MM.1S (cell line): ENCODE measurements at regions not wholly inside any gene's neighbourhood (a gene's known extent, or its start where the extent isn't known, plus 50 kb on each side); places are given as distances from the start of the nearest gene placed in this dataset.

ENCODE experiments used
- DNase-seq: peaks from one replicate; pipeline ENCODE4 v3.0.0-alpha.2; 2015
- H2AFZ ChIP-seq: fragments of 300-600 bp; sonication (generic); 2 replicates; pipeline ENCODE4 v1.6.0; 2016; ENCODE audit warnings: antibody characterized with exemption, low read length
- H3F3A ChIP-seq: fragments of 300-600 bp; sonication (generic); 2 replicates; pipeline ENCODE4 v1.6.1; 2016; ENCODE audit warnings: mild to moderate bottlenecking, antibody characterized with exemption, low read length, moderate library complexity, mixed read lengths; ENCODE audit not compliant: insufficient read depth
- H3K27ac ChIP-seq: fragments of 300-600 bp; sonication (generic); 2 replicates; pipeline ENCODE4 v1.5.1; 2016; ENCODE audit warnings: mild to moderate bottlenecking, low read length
- H3K27me3 ChIP-seq: fragments of 300-600 bp; sonication (generic); replicated peaks from 2 replicates; pipeline ENCODE4 v1.6.0; 2016; ENCODE audit warnings: low read length; ENCODE audit not compliant: insufficient read depth
- H3K36me3 ChIP-seq: fragments of 300-600 bp; sonication (generic); replicated peaks from 2 replicates; pipeline ENCODE4 v1.6.1; 2016; ENCODE audit warnings: mild to moderate bottlenecking, low read length, mixed read lengths; ENCODE audit not compliant: insufficient read depth
- H3K4me1 ChIP-seq: fragments of 300-600 bp; sonication (generic); 2 replicates; pipeline ENCODE4 v1.6.1; 2016; ENCODE audit warnings: low read length, mixed read lengths
- H3K4me2 ChIP-seq: fragments of 300-600 bp; sonication (generic); 2 replicates; pipeline ENCODE4 v1.6.0; 2016; ENCODE audit warnings: low read depth, low read length
- H3K4me3 ChIP-seq: fragments of 300-600 bp; sonication (generic); 2 replicates; pipeline ENCODE4 v1.5.1; 2016; ENCODE audit warnings: low read length, mixed read lengths
- H3K79me2 ChIP-seq: fragments of 300-600 bp; sonication (generic); 2 replicates; pipeline ENCODE4 v1.6.1; 2016; ENCODE audit warnings: mixed run types, low read length, mixed read lengths
- H3K9ac ChIP-seq: fragments of 300-600 bp; sonication (generic); 2 replicates; pipeline ENCODE4 v1.6.1; 2016; ENCODE audit warnings: low read length, mixed read lengths
- H3K9me2 ChIP-seq: fragments of 300-600 bp; sonication (generic); replicated peaks from 2 replicates; pipeline ENCODE4 v1.6.1; 2016; ENCODE audit warnings: mild to moderate bottlenecking, low read length, mixed read lengths; ENCODE audit not compliant: insufficient read depth
- H3K9me3 ChIP-seq: fragments of 300-600 bp; sonication (generic); replicated peaks from 2 replicates; pipeline ENCODE4 v1.6.1; 2016; ENCODE audit warnings: mild to moderate bottlenecking, low read length, mixed read lengths; ENCODE audit not compliant: insufficient read depth
- H4K20me1 ChIP-seq: fragments of 300-600 bp; sonication (generic); 2 replicates; pipeline ENCODE4 v1.6.1; 2016; ENCODE audit warnings: mild to moderate bottlenecking, low read length, moderate library complexity, mixed read lengths; ENCODE audit not compliant: insufficient read depth
- CTCF ChIP-seq: fragments of 300-600 bp; sonication (generic); IDR thresholded peaks from 2 replicates; pipeline ENCODE4 v1.5.1; 2016; ENCODE audit warnings: antibody characterized with exemption, low read length, mixed read lengths
- EZH2 ChIP-seq: fragments of 300-600 bp; sonication (generic); optimal IDR thresholded peaks from 2 replicates; pipeline ENCODE3; 2017; ENCODE audit warnings: low read depth, mild to moderate bottlenecking, antibody characterized with exemption, low read length, mixed read lengths
- EZH2phosphoT487 ChIP-seq: fragments of 300-600 bp; sonication (generic); IDR thresholded peaks from 2 replicates; pipeline ENCODE4 v1.6.1; 2018; ENCODE audit warnings: antibody characterized with exemption, low read length

GRCh38 chr4:176885224-176885623, 92.5 kb upstream of the VEGFC start:
- Histone ChIP-seq H3K27me3 (no peaks in the 10 kb centered on the region), H3K4me3 (no peak overlapping the region), H3K27ac (no peak overlapping the region), H2AFZ (no peak overlapping the region), H3K79me2 (no peaks in the 10 kb centered on the region), H3K9ac (no peak overlapping the region), H4K20me1 (no peaks in the 10 kb centered on the region), H3K4me1 (no peaks in the 10 kb centered on the region), H3F3A (no peaks in the 10 kb centered on the region), H3K9me3 (no peaks in the 10 kb centered on the region), H3K4me2 (no peak overlapping the region), H3K9me2 (no peaks in the 10 kb centered on the region), H3K36me3 (no peaks in the 10 kb centered on the region)
- TF ChIP-seq EZH2phosphoT487 = no peak
- TF ChIP-seq CTCF = no peak
- no peak for TF ChIP-seq EZH2
- no peak for DNase-seq

- H3F3A ChIP-seq = no peaks in the 10 kb centered on the region
- no peak overlapping the region for H3K27ac ChIP-seq
- no peaks in the 10 kb centered on the region for H3K36me3 ChIP-seq
- no peaks in the 10 kb centered on the region for H3K4me1 ChIP-seq
- no peak for TF ChIP-seq CTCF
- no peak for TF ChIP-seq EZH2
- TF ChIP-seq EZH2phosphoT487 = no peak
- no peak overlapping the region for H2AFZ ChIP-seq
- no peaks in the 10 kb centered on the region for H3K79me2 ChIP-seq
- H3K4me3 ChIP-seq = no peak overlapping the region
- H3K4me2 ChIP-seq = no peak overlapping the region
- no peaks in the 10 kb centered on the region for H3K9me2 ChIP-seq
- DNase-seq = no peak
- no peaks in the 10 kb centered on the region for H3K9me3 ChIP-seq
- no peak overlapping the region for H3K9ac ChIP-seq
- H3K27me3 ChIP-seq = no peaks in the 10 kb centered on the region
- H4K20me1 ChIP-seq = no peaks in the 10 kb centered on the region
These were observed 93.4 kb upstream of the VEGFC start for GRCh38 chr4:176886135-176886534.

- H3K9ac ChIP-seq = no peak overlapping the region
- no peak overlapping the region for H3K4me3 ChIP-seq
- TF ChIP-seq EZH2phosphoT487 (no peak), CTCF (no peak), EZH2 (no peak)
- no peak overlapping the region for H2AFZ ChIP-seq
- H3K27ac ChIP-seq = no peak overlapping the region
- no peaks in the 10 kb centered on the region for H3K9me2 ChIP-seq
- H3K36me3 ChIP-seq = no peaks in the 10 kb centered on the region
- H3K9me3 ChIP-seq = no peaks in the 10 kb centered on the region
- H3K4me2 ChIP-seq = no peak overlapping the region
- H3K79me2 ChIP-seq = no peaks in the 10 kb centered on the region
- DNase-seq = no peak
- no peaks in the 10 kb centered on the region for H3K4me1 ChIP-seq
- H4K20me1 ChIP-seq = no peaks in the 10 kb centered on the region
- no peaks in the 10 kb centered on the region for H3K27me3 ChIP-seq
- H3F3A ChIP-seq = no peaks in the 10 kb centered on the region
These were observed 97.1 kb upstream of the VEGFC start for GRCh38 chr4:176889776-176890175.

- Histone ChIP-seq H3K27ac (no peak overlapping the region), H3K4me2 (no peak overlapping the region), H2AFZ (no peak overlapping the region), H3K9me3 (0 out of 2 replicates have a peak, but pooled peaks cover 3% of the 10 kb centered on the region), H3K36me3 (no peaks in the 10 kb centered on the region), H3K4me1 (no peaks in the 10 kb centered on the region), H3K27me3 (no peaks in the 10 kb centered on the region), H3K4me3 (no peak overlapping the region), H3F3A (no peaks in the 10 kb centered on the region), H4K20me1 (no peaks in the 10 kb centered on the region), H3K9ac (no peak overlapping the region), H3K9me2 (no peaks in the 10 kb centered on the region), H3K79me2 (no peaks in the 10 kb centered on the region)
- TF ChIP-seq CTCF = no peak
- no peak for TF ChIP-seq EZH2
- no peak for TF ChIP-seq EZH2phosphoT487
- no peak for DNase-seq
These were observed 101.8 kb upstream of the VEGFC start for GRCh38 chr4:176894498-176894897.
